BJ (cell line): ENCODE measurements at regions not wholly inside any gene's neighbourhood (a gene's known extent, or its start where the extent isn't known, plus 50 kb on each side); places are given as distances from the start of the nearest gene placed in this dataset.

Experiments used
- CTCF ChIA-PET: fragments of 350-600 bp; formaldehyde crosslinking; extraction: SDS; loops from one replicate; lab custom pipeline; 2021; ENCODE audit warnings: antibody characterized with exemption, inconsistent platforms; lab: Yijun Ruan, JAX
- POLR2A ChIA-PET: fragments of 300-600 bp; sonication (Branson Sonifier 250); formaldehyde crosslinking; extraction: SDS; loops from one replicate; lab custom pipeline; 2021; ENCODE audit warnings: antibody characterized with exemption; lab: Charles Lee
- DNase-seq: peaks from one replicate; pipeline ENCODE4 v3.0.0-alpha.2; 2011; ENCODE audit warnings: low read depth
- H3K27me3 ChIP-seq: 2 replicates; pipeline ENCODE4 v1.6.0; 2011; ENCODE audit warnings: low read length; ENCODE audit not compliant: control insufficient read depth, insufficient read depth
- H3K36me3 ChIP-seq: 2 replicates; pipeline ENCODE4 v1.5.1; 2011; ENCODE audit warnings: low read length; ENCODE audit not compliant: control insufficient read depth, insufficient read depth
- H3K4me3 ChIP-seq: 2 replicates; pipeline ENCODE4 v1.5.1; 2011; ENCODE audit warnings: low read depth, mild to moderate bottlenecking, control low read depth, low read length
- CTCF ChIP-seq: IDR thresholded peaks from 2 replicates; pipeline ENCODE4 v1.5.1; 2011; ENCODE audit warnings: low read depth, mild to moderate bottlenecking, control low read depth, inconsistent platforms, low read length, moderate library complexity; ENCODE audit not compliant: insufficient read depth

DNA sequence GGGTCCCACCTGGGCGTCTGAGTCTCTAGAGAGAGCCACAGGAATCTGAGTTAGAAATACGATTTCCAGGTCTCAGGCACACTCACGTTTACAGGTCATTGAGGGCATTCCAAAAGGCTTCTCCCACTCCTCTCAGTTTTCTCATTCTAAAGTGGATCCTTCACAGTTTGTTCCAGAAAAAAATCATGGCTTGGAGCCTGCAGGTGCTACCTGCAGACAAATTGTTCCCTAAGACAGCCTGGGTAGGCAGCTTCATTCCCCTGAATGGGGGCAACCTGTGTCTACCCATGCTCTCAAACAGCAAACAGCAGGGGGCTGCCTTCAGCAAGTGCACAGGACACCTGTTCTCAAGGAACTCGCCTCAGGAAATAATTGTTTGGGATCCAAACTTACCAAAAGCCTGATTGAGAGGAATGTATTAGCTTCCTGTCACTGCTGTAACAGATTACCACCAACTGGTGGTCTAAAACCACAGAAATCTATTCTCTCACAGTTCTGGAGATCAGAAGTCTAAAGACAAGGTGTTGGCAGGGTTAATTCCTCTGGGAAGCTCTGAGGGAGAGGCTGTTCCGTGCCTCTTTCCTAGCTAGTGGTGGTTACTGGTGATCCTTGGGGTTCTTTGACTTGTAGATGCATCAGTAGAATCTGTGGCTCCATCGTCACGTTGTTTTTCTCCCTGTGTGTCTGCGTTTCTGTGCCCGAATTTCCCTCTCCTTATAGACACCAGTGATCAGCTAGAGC lies 117.2 kb downstream of the RAB11FIP2 start:
- DNase-seq = no peak
- CTCF ChIA-PET = interaction anchor here (0.8 kb wide), 1 partner anchor 28 kb away, joined by 3 read pairs; no protein-coding TSS in a partner anchor
- no peaks in the 10 kb centered on the region for H3K27me3 ChIP-seq
- no peaks in the 10 kb centered on the region for H3K36me3 ChIP-seq
- no peak for TF ChIP-seq CTCF
- no peak overlapping the region for H3K4me3 ChIP-seq
- POLR2A ChIA-PET = no interaction called here

DNA sequence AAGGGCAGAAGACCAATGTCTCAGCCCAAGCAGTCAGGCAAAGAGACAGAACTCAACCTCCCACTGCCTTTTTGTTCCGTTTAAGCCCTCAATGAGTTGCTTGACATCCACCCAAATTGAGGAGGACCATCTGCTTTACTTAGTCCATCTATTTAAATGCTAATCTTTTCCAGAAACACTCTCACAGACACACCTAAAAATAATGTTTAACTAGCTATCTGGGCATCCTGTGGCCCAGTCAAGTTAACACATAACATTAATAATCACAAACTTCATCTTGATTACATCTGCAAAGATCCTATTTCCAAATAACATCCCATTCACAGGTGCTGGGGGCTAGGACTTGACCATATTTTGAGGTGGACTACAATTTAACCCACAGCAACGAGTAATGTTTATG lies 115.7 kb downstream of the RAB11FIP2 start:
- TF ChIP-seq CTCF = no peak
- Histone ChIP-seq H3K4me3 (no peak overlapping the region), H3K36me3 (no peaks in the 10 kb centered on the region), H3K27me3 (no peaks in the 10 kb centered on the region)
- ChIA-PET CTCF (no interaction called here), POLR2A (no interaction called here)
- no peak for DNase-seq

DNA sequence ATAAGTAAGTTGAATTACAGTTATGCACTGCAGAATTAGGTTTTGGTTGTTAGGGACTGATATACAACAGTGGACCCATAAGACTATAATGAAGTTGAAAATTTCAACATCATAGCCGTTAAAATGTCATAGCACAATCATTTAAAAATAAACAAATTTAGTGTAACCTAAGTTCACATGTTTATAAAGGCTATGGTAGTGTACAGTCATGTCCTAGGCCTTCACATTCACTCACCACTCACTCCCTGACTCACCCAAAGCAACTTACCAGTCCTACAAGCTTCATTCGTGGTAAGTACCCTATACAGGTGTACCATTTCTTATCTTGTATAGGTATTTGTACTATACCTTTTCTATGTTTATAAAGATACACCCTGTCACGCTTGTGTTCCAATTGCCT lies 113.7 kb downstream of the RAB11FIP2 start:
- POLR2A ChIA-PET = no interaction called here
- Histone ChIP-seq H3K36me3 (no peaks in the 10 kb centered on the region), H3K27me3 (no peaks in the 10 kb centered on the region), H3K4me3 (no peak overlapping the region)
- CTCF ChIA-PET = interaction anchor here (1.3 kb wide), 1 partner anchor 73 kb away, joined by 3 read pairs; no protein-coding TSS in a partner anchor
- no peak for TF ChIP-seq CTCF
- DNase-seq = peak; percentile 21

DNA sequence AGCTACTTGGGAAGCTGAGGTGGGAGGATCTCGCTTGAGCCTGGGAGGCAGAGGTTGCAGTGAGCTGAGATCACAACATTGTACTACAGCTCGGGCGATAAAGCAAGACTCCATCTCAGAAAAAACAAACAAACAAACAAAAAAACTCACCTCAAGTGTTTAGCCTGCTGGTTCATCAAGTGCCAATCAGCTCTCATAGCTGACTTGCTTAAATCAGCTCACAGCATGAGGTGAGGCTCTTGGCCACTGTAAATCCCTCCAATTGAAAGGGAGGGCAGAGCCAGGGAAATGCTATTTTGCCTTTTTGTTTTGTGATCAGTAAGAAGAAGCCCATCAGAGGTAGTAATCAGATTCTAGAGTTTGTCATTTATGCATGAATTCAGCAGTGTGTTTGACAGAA lies 112.3 kb downstream of the RAB11FIP2 start:
- POLR2A ChIA-PET = no interaction called here
- no peaks in the 10 kb centered on the region for H3K36me3 ChIP-seq
- CTCF ChIA-PET = interaction anchor here (1.1 kb wide), 1 partner anchor 23 kb away, joined by 3 read pairs; no protein-coding TSS in a partner anchor
- no peaks in the 10 kb centered on the region for H3K27me3 ChIP-seq
- no peak for DNase-seq
- H3K4me3 ChIP-seq = no peak overlapping the region
- TF ChIP-seq CTCF = no peak

DNA sequence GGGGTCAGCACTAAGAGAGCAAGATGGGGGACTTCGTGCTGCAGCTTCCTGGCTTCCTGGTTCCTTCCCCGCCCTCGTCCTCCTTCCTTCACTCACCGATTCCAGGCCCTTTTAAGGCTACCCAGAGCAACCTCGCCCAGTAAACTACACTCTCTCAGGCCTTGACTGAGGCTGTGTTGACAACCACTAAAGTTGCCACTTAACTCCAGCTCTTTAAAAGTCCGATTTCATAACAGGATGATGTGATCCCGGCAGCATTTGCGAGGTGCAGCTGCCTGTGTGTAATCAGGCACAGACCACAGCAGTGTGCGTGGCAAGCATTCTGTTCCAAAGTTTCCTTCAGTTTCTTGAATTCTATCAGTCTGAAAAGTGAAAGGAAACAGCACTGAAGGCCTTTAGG lies 110.6 kb downstream of the RAB11FIP2 start:
- peaks cover 1% of the 10 kb centered on the region; the same call in 1 of the 2 replicates for H3K27me3 ChIP-seq
- no peaks in the 10 kb centered on the region for H3K36me3 ChIP-seq
- H3K4me3 ChIP-seq = no peak overlapping the region
- DNase-seq = peak; percentile 48
- no peak for TF ChIP-seq CTCF
- POLR2A ChIA-PET = interaction anchor here (0.5 to 0.7 kb wide), 4 partner anchors 12 to 1272 kb away, joined by 3 to 32 read pairs (median 4); no protein-coding TSS in a partner anchor
- CTCF ChIA-PET = no interaction called here
